ENCODE measurements at regions not wholly inside any gene's neighbourhood (a gene's known extent, or its start where the extent isn't known, plus 50 kb on each side); places are given as distances from the start of the nearest gene placed in this dataset.

GRCh38 chrX:576904-577560, 53.6 kb upstream of the SHOX start:
- ATAC-seq (ENCODE audit: low FRiP score in 2 of 2) (no peak), DNase-seq (no peak)
- H3K9me3 ChIP-seq, result peaks cover 0 to 12% (median 2%) of the 10 kb centered on the region in 4 donors
- H3K27me3 ChIP-seq, result no peaks in the 10 kb centered on the region
- H3K27ac ChIP-seq, result no peak overlapping the region
- H3K4me1 ChIP-seq, result no peaks in the 10 kb centered on the region
- WGBS, 2 donors, result 77 to 82% methylated on average over 7 of the region's 7 CpGs
- no peak overlapping the region for H3K4me3 ChIP-seq
- no peak for TF ChIP-seq CTCF (IDR thresholded peaks at IDR 0.05)
- TF ChIP-seq POLR2AphosphoS5 (IDR thresholded peaks at IDR 0.05), result no peak
- TF ChIP-seq POLR2A (IDR thresholded peaks at IDR 0.05), result no peak
- TF ChIP-seq EP300 (IDR thresholded peaks at IDR 0.05), result no peak
- no peaks in the 10 kb centered on the region for H3K36me3 ChIP-seq

- DNase-seq (no peak), ATAC-seq (ENCODE audit: low FRiP score in 2 of 2) (no peak)
- H3K4me1 ChIP-seq, result no peaks in the 10 kb centered on the region
- no peaks in the 10 kb centered on the region for H3K36me3 ChIP-seq
- WGBS, 2 donors, result 44 to 53% methylated on average over 7 to 9 of the region's 9 CpGs
- peaks cover 0 to 12% (median 2%) of the 10 kb centered on the region in 4 donors for H3K9me3 ChIP-seq
- H3K4me3 ChIP-seq, result no peak overlapping the region
- no peaks in the 10 kb centered on the region for H3K27me3 ChIP-seq
- TF ChIP-seq CTCF (IDR thresholded peaks at IDR 0.05) (no peak), POLR2A (IDR thresholded peaks at IDR 0.05) (no peak), EP300 (IDR thresholded peaks at IDR 0.05) (no peak), POLR2AphosphoS5 (IDR thresholded peaks at IDR 0.05) (no peak)
- no peak overlapping the region for H3K27ac ChIP-seq
These were observed 52.1 kb upstream of the SHOX start for GRCh38 chrX:578531-578930.

- no peak overlapping the region for H3K4me3 ChIP-seq
- DNase-seq (no peak), ATAC-seq (ENCODE audit: low FRiP score in 2 of 2) (no peak)
- no peaks in the 10 kb centered on the region for H3K27me3 ChIP-seq
- 32 to 57% methylated on average over 5 to 6 of the region's 7 CpGs for WGBS, 2 donors
- no peak overlapping the region for H3K27ac ChIP-seq
- no peaks in the 10 kb centered on the region for H3K4me1 ChIP-seq
- peaks cover 0 to 12% (median 2%) of the 10 kb centered on the region in 4 donors for H3K9me3 ChIP-seq
- TF ChIP-seq POLR2AphosphoS5 (IDR thresholded peaks at IDR 0.05) (no peak), EP300 (IDR thresholded peaks at IDR 0.05) (no peak), CTCF (IDR thresholded peaks at IDR 0.05) (no peak), POLR2A (IDR thresholded peaks at IDR 0.05) (no peak)
- H3K36me3 ChIP-seq, result no peaks in the 10 kb centered on the region
These were observed 50.6 kb upstream of the SHOX start for GRCh38 chrX:580030-580429.

Small RNA genes lying in the stretch of these regions (small RNA-seq; reads per million reads assigned to genes)
- 0 reads per million in 4 donors for gene KRT18P53

Measured in upper lobe of left lung (tissue), 6 donors.